GM21390 (cell line): ENCODE measurements at regions not wholly inside any gene's neighbourhood (a gene's known extent, or its start where the extent isn't known, plus 50 kb on each side); places are given as distances from the start of the nearest gene placed in this dataset.
"Not testable (repeated sequence)": the region's sequence is repeated elsewhere in the genome, so short reads cannot be mapped to it uniquely, and the experiment has no call there.

ENCODE experiments used
- ATAC-seq: cut with Tn5 transposase; IDR thresholded peaks from one replicate; pipeline ENCODE4 v1.9.1; 2021; ENCODE audit not compliant: unreplicated experiment

GRCh38 chr1:197985351-197985750 is 68.2 kb downstream of the LHX9 start:
- no peak for ATAC-seq

GRCh38 chr1:197986817-197987216 is 69.6 kb downstream of the LHX9 start:
- ATAC-seq = no peak

- ATAC-seq = no peak
Observed at GRCh38 chr1:197987294-197987693, 70.1 kb downstream of the LHX9 start.

GRCh38 chr1:197988581-197988980 is 71.4 kb downstream of the LHX9 start:
- not testable (repeated sequence) for ATAC-seq

- ATAC-seq = no peak
Observed at GRCh38 chr1:197989058-197989457, 71.9 kb downstream of the LHX9 start.

GRCh38 chr1:197991594-197991993 is 74.4 kb downstream of the LHX9 start:
- no peak for ATAC-seq

- ATAC-seq = no peak
Observed at GRCh38 chr1:197994907-197995407, 77.8 kb downstream of the LHX9 start.

GRCh38 chr1:197995408-197996258 is 78.5 kb downstream of the LHX9 start:
- ATAC-seq = no peak

- not testable (repeated sequence) for ATAC-seq
Observed at GRCh38 chr1:197996259-197996512, 79.0 kb downstream of the LHX9 start.

GRCh38 chr1:197998110-197998509 is 80.9 kb downstream of the LHX9 start:
- no peak for ATAC-seq

- no peak for ATAC-seq
Observed at GRCh38 chr1:198001776-198002408, 84.7 kb downstream of the LHX9 start.

- ATAC-seq = no peak
Observed at GRCh38 chr1:198003468-198003867, 86.3 kb downstream of the LHX9 start.

- ATAC-seq = no peak
Observed at GRCh38 chr1:198007011-198007410, 89.8 kb downstream of the LHX9 start.

GRCh38 chr1:198007687-198008607 is 90.8 kb downstream of the LHX9 start:
- no peak for ATAC-seq

GRCh38 chr1:198014355-198014754 is 97.2 kb downstream of the LHX9 start:
- ATAC-seq = no peak

GRCh38 chr1:198015309-198015708 is 98.1 kb downstream of the LHX9 start:
- ATAC-seq = no peak

- no peak for ATAC-seq
Observed at GRCh38 chr1:198018529-198018928, 101.4 kb downstream of the LHX9 start.

- ATAC-seq = no peak
Observed at GRCh38 chr1:198019126-198019525, 102.0 kb downstream of the LHX9 start.

- no peak for ATAC-seq
Observed at GRCh38 chr1:198024336-198024735, 107.2 kb downstream of the LHX9 start.

GRCh38 chr1:198024782-198025181 is 107.6 kb downstream of the LHX9 start:
- no peak for ATAC-seq

- no peak for ATAC-seq
Observed at GRCh38 chr1:198030682-198031081, 113.5 kb downstream of the LHX9 start.
